ENCODE measurements at regions not wholly inside any gene's neighbourhood (a gene's known extent, or its start where the extent isn't known, plus 50 kb on each side); places are given as distances from the start of the nearest gene placed in this dataset.
"Not testable (repeated sequence)": the region's sequence is repeated elsewhere in the genome, so short reads cannot be mapped to it uniquely, and the experiment has no call there.

DNA sequence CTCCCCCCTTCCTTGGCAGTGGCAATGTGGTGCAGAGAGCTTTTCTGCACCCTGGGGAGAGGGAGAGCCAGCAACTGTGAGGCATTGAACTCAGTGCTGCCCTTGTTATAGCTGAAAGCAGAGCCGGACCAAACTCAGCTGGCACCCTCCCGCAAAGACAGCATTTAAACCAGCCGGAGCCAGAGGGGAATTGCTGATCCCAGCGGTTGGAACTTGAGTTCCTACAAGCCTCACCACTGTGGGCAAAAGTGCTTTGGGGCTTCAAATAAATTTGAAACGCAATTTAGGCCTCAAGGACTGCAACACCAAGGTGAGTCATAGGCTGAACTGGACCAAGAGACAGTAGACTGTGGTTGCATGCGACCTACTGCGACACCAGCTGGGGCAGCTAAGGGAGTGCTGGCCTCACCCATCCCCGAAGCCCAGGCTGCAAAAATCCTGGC lies 207.6 kb upstream of the CDKN2B start:
- Histone ChIP-seq H3K9ac (ENCODE audit: extremely low read depth, low read length, poor library complexity, severe bottlenecking) (no peak overlapping the region), H3K27ac (ENCODE audit: low read depth, low read length) (no peak overlapping the region), H3K4me3 (ENCODE audit: low read length) (no peak overlapping the region), H3K27me3 (ENCODE audit: control insufficient read depth, insufficient read depth, low read length, poor library complexity, severe bottlenecking) (no peaks in the 10 kb centered on the region), H3K4me1 (ENCODE audit: control insufficient read depth, insufficient read depth, low read length) (no peaks in the 10 kb centered on the region), H3K36me3 (ENCODE audit: control insufficient read depth, insufficient read depth, low read length) (no peaks in the 10 kb centered on the region), H3K9me3 (ENCODE audit: control insufficient read depth, low read length) (no peaks in the 10 kb centered on the region)
- Mint-ChIP-seq H3K27ac (no peak overlapping the region), H3K4me1 (peaks cover 6% of the 10 kb centered on the region), H3K36me3 (ENCODE audit: low read depth) (no peaks in the 10 kb centered on the region), H3K4me3 (no peak overlapping the region), H3K27me3 (ENCODE audit: insufficient read depth) (no peaks in the 10 kb centered on the region), H3K9me3 (peaks cover 9% of the 10 kb centered on the region)
- 83 to 88% methylated on average over 3 to 8 of the region's 8 CpGs for WGBS, 2 experiments (ENCODE audit: insufficient coverage in 1 of 2, insufficient read length in 1 of 2)
- DNase-seq: no peak
- TF ChIP-seq CTCF (conservative IDR thresholded peaks at IDR 0.05): no peak

GRCh38 chr9:22217254-22217653 lies 208.1 kb upstream of the CDKN2B start:
- Mint-ChIP-seq H3K27ac (no peak overlapping the region), H3K9me3 (peaks cover 11% of the 10 kb centered on the region), H3K27me3 (ENCODE audit: insufficient read depth) (no peaks in the 10 kb centered on the region), H3K4me3 (no peak overlapping the region), H3K36me3 (ENCODE audit: low read depth) (no peaks in the 10 kb centered on the region), H3K4me1 (peaks cover 6% of the 10 kb centered on the region)
- WGBS, 2 experiments (ENCODE audit: insufficient coverage in 1 of 2, insufficient read length in 1 of 2): 93 to 96% methylated on average over 2 of the region's 2 CpGs
- Histone ChIP-seq H3K9me3 (ENCODE audit: control insufficient read depth, low read length) (no peaks in the 10 kb centered on the region), H3K4me1 (ENCODE audit: control insufficient read depth, insufficient read depth, low read length) (no peaks in the 10 kb centered on the region), H3K27me3 (ENCODE audit: control insufficient read depth, insufficient read depth, low read length, poor library complexity, severe bottlenecking) (no peaks in the 10 kb centered on the region), H3K27ac (ENCODE audit: low read depth, low read length) (no peak overlapping the region), H3K36me3 (ENCODE audit: control insufficient read depth, insufficient read depth, low read length) (no peaks in the 10 kb centered on the region), H3K9ac (ENCODE audit: extremely low read depth, low read length, poor library complexity, severe bottlenecking) (no peak overlapping the region), H3K4me3 (ENCODE audit: low read length) (no peak overlapping the region)
- no peak for TF ChIP-seq CTCF (conservative IDR thresholded peaks at IDR 0.05)
- DNase-seq: no peak

DNA sequence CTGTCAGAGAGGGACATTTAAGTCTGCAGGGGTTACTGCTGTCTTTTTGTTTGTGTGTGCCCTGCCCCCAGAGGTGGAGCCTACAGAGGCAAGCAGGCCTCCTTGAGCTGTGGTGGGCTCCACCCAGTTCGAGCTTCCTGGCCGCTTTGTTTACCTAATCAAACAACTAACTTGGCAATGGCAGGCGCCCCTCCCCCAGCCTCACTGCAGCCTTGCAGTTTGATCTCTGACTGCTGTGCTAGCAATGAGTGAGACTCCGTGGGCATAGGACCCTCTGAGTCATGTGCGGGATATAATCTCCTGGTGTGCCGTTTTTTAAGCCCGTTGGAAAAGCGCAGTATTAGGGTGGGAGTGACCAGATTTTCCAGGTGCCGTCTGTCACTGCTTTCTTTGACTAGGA lies 216.8 kb upstream of the CDKN2B start:
- not testable (repeated sequence) for H3K4me1 Mint-ChIP-seq; H3K4me1 ChIP-seq (ENCODE audit: control insufficient read depth, insufficient read depth, low read length); H3K36me3 ChIP-seq (ENCODE audit: control insufficient read depth, insufficient read depth, low read length); H3K4me3 ChIP-seq (ENCODE audit: low read length); DNase-seq; H3K27me3 Mint-ChIP-seq (ENCODE audit: insufficient read depth); H3K27ac Mint-ChIP-seq; H3K9ac ChIP-seq (ENCODE audit: extremely low read depth, low read length, poor library complexity, severe bottlenecking); H3K4me3 Mint-ChIP-seq; H3K27me3 ChIP-seq (ENCODE audit: control insufficient read depth, insufficient read depth, low read length, poor library complexity, severe bottlenecking); H3K27ac ChIP-seq (ENCODE audit: low read depth, low read length); H3K36me3 Mint-ChIP-seq (ENCODE audit: low read depth)
- WGBS, 2 experiments (ENCODE audit: insufficient coverage in 1 of 2, insufficient read length in 1 of 2): 90% methylated on average over 5 to 9 of the region's 9 CpGs
- H3K9me3 ChIP-seq (ENCODE audit: control insufficient read depth, low read length): peaks cover 38% of the 10 kb centered on the region
- H3K9me3 Mint-ChIP-seq: peaks cover 67% of the 10 kb centered on the region

DNA sequence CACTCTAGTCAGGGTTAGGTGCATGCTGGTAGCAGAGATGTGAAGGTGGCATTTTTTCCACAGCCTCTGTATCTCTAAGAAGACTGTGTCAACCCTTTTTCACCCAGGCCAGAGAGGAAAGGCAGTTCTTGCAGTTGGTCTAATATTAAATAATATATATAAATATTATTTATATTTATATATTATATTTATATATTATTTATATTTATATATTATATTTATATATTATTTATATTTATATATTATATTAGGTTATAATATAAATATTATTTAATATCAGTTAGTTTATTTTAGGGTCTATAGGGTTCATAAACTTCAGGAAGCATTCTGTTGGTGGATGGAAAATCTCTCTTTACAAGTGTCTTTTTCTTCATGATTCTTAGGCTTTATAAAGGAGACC lies 218.6 kb upstream of the DMRTA1 start:
- Mint-ChIP-seq H3K4me3 (no peak overlapping the region), H3K9me3 (peaks cover 79% of the 10 kb centered on the region), H3K4me1 (no peaks in the 10 kb centered on the region), H3K36me3 (ENCODE audit: low read depth) (peaks cover 17% of the 10 kb centered on the region), H3K27me3 (ENCODE audit: insufficient read depth) (no peaks in the 10 kb centered on the region), H3K27ac (no peak overlapping the region)
- no peak overlapping the region for H3K27ac ChIP-seq (ENCODE audit: low read depth, low read length)
- H3K27me3 ChIP-seq (ENCODE audit: control insufficient read depth, insufficient read depth, low read length, poor library complexity, severe bottlenecking): no peaks in the 10 kb centered on the region
- no peak overlapping the region for H3K9ac ChIP-seq (ENCODE audit: extremely low read depth, low read length, poor library complexity, severe bottlenecking)
- H3K4me1 ChIP-seq (ENCODE audit: control insufficient read depth, insufficient read depth, low read length): no peaks in the 10 kb centered on the region
- no peak for DNase-seq
- no peak for TF ChIP-seq CTCF (conservative IDR thresholded peaks at IDR 0.05)
- peaks cover 60% of the 10 kb centered on the region for H3K9me3 ChIP-seq (ENCODE audit: control insufficient read depth, low read length)
- H3K36me3 ChIP-seq (ENCODE audit: control insufficient read depth, insufficient read depth, low read length): no peaks in the 10 kb centered on the region
- no peak overlapping the region for H3K4me3 ChIP-seq (ENCODE audit: low read length)

Measured in endodermal cell (in vitro differentiated cells).